IMR-90 (cell line): ENCODE measurements at regions not wholly inside any gene's neighbourhood (a gene's known extent, or its start where the extent isn't known, plus 50 kb on each side); places are given as distances from the start of the nearest gene placed in this dataset.
"Not testable (repeated sequence)": the region's sequence is repeated elsewhere in the genome, so short reads cannot be mapped to it uniquely, and the experiment has no call there.

ENCODE experiments used
- ATAC-seq: fragments of 200-7000 bp; cut with Tn5 transposase; 2 replicates; pipeline ENCODE4 v1.9.1; 2020; ENCODE audit warnings: low read depth, mild to moderate bottlenecking, moderate library complexity
- BruUV-seq: library from RNA; stranded (reverse); fragments of 400-500 nt; replicated peaks from 2 replicates; lab custom pipeline; 2021; lab: Mats Ljungman, UMichigan
- CTCF ChIA-PET: fragments of 300-600 bp; formaldehyde crosslinking; extraction: SDS; loops from one replicate; lab custom pipeline; 2021; ENCODE audit warnings: antibody characterized with exemption; lab: Yijun Ruan, JAX
- POLR2A ChIA-PET: fragments of 300-600 bp; sonication (Branson Sonifier 250); formaldehyde crosslinking; loops from one replicate; lab custom pipeline; 2022; ENCODE audit warnings: antibody characterized with exemption; ENCODE audit not compliant: unreplicated experiment; lab: Charles Lee
- DNase-seq: peaks from one replicate; pipeline ENCODE4 v3.0.0; 2013
- H2AFZ ChIP-seq: replicated peaks from 2 replicates; pipeline ENCODE3; 2013; ENCODE audit warnings: low read length, mild to moderate bottlenecking; ENCODE audit not compliant: poor library complexity
- H2AK5ac ChIP-seq: 2 replicates; pipeline ENCODE4 v1.6.1; 2013; ENCODE audit warnings: low read depth, low read length, inconsistent platforms
- H2AK9ac ChIP-seq: replicated peaks from 2 replicates; pipeline ENCODE3; 2013; ENCODE audit warnings: mild to moderate bottlenecking, low read depth, low read length, moderate library complexity; ENCODE audit not compliant: poor library complexity
- H2BK120ac ChIP-seq: 2 replicates; pipeline ENCODE4 v1.6.1; 2013; ENCODE audit warnings: low read depth, low read length, inconsistent platforms
- H2BK15ac ChIP-seq: 3 replicates; pipeline ENCODE4 v1.6.1; 2013; ENCODE audit warnings: low read depth, low read length, inconsistent platforms
- H2BK20ac ChIP-seq: 2 replicates; pipeline ENCODE4 v1.6.1; 2013; ENCODE audit warnings: low read depth, mild to moderate bottlenecking, inconsistent platforms, low read length, moderate library complexity
- H2BK5ac ChIP-seq: 2 replicates; pipeline ENCODE4 v1.6.1; 2013; ENCODE audit warnings: mild to moderate bottlenecking, low read depth, low read length, inconsistent platforms; ENCODE audit not compliant: poor library complexity, severe bottlenecking
- H3K14ac ChIP-seq: replicated peaks from 2 replicates; pipeline ENCODE4 v1.6.1; 2013; ENCODE audit warnings: low read depth, low read length, inconsistent platforms
- H3K18ac ChIP-seq: 2 replicates; pipeline ENCODE4 v1.6.1; 2013; ENCODE audit warnings: low read depth, low read length, control low read depth
- H3K23ac ChIP-seq: 2 replicates; pipeline ENCODE4 v1.6.1; 2013; ENCODE audit warnings: low read depth, low read length, inconsistent platforms
- H3K27ac ChIP-seq: 2 replicates; pipeline ENCODE4 v1.5.1; 2013; ENCODE audit warnings: mild to moderate bottlenecking, control low read depth, low read length; ENCODE audit not compliant: insufficient read depth
- H3K27me3 ChIP-seq: 2 replicates; pipeline ENCODE4 v1.6.1; 2013; ENCODE audit warnings: low read length; ENCODE audit not compliant: control insufficient read depth, insufficient read depth
- H3K36me3 ChIP-seq: 2 replicates; pipeline ENCODE4 v1.6.1; 2013; ENCODE audit warnings: low read length, mixed read lengths; ENCODE audit not compliant: control insufficient read depth, insufficient read depth
- H3K4ac ChIP-seq: 2 replicates; pipeline ENCODE4 v1.6.1; 2013; ENCODE audit warnings: low read depth, low read length, inconsistent platforms
- H3K4me1 ChIP-seq: 2 replicates; pipeline ENCODE4 v1.6.1; 2013; ENCODE audit warnings: low read length, mixed read lengths; ENCODE audit not compliant: control insufficient read depth, insufficient read depth
- H3K4me2 ChIP-seq: 2 replicates; pipeline ENCODE4 v1.6.1; 2013; ENCODE audit warnings: low read depth, mild to moderate bottlenecking, control low read depth, low read length, moderate library complexity
- H3K4me3 ChIP-seq: 2 replicates; pipeline ENCODE4 v1.5.1; 2013; ENCODE audit warnings: low read depth, mild to moderate bottlenecking, control low read depth, low read length, moderate library complexity; ENCODE audit not compliant: insufficient read depth
- H3K56ac ChIP-seq: 2 replicates; pipeline ENCODE4 v1.6.1; 2013; ENCODE audit warnings: low read length, inconsistent platforms; ENCODE audit not compliant: insufficient read depth; ENCODE audit errors: extremely low read depth
- H3K79me1 ChIP-seq, 2 experiments: 2 replicates each; pipeline ENCODE4 v1.6.1; 2013; ENCODE audit warnings: low read length in 2 of 2, inconsistent platforms in 1 of 2, low read depth in 1 of 2
- H3K9ac ChIP-seq: 2 replicates; pipeline ENCODE4 v1.6.1; 2013; ENCODE audit warnings: low read depth, low read length, control low read depth
- H3K9me1 ChIP-seq: 2 replicates; pipeline ENCODE4 v1.6.1; 2013; ENCODE audit warnings: low read length, inconsistent platforms; ENCODE audit not compliant: insufficient read depth
- H3K9me3 ChIP-seq: 2 replicates; pipeline ENCODE4 v1.6.1; 2013; ENCODE audit warnings: low read length; ENCODE audit not compliant: control insufficient read depth, insufficient read depth
- H4K20me1 ChIP-seq: 2 replicates; pipeline ENCODE4 v1.6.1; 2013; ENCODE audit warnings: low read length, inconsistent platforms; ENCODE audit not compliant: insufficient read depth
- H4K5ac ChIP-seq: 2 replicates; pipeline ENCODE4 v1.6.1; 2013; ENCODE audit warnings: mild to moderate bottlenecking, low read depth, low read length, control low read depth
- H4K8ac ChIP-seq, 2 experiments: 2 replicates each; pipeline ENCODE4 v1.6.1; 2013; ENCODE audit warnings: low read depth in 2 of 2, low read length in 2 of 2, control low read depth in 1 of 2, inconsistent platforms in 1 of 2
- H4K91ac ChIP-seq: 2 replicates; pipeline ENCODE4 v1.6.1; 2013; ENCODE audit warnings: low read depth, low read length, inconsistent platforms; ENCODE audit not compliant: insufficient read depth
- WGBS, 2 experiments: methylation state at CpG; one replicate each; pipeline versions ENCODE4 v1.1.5 to v1.1.7; 2013; ENCODE audit warnings: missing lambda C conversion rate in 2 of 2; ENCODE audit not compliant: insufficient read length in 1 of 2; ENCODE audit errors: extremely low coverage in 2 of 2; 5-methylcytosine and 5-hydroxymethylcytosine counted together
- dilution Hi-C: fragments of 300-500 bp; cut with HindIII; formaldehyde crosslinking; loops from one replicate; pipeline ENCODE4 v1.14.3; 2018; ENCODE audit warnings: low sequenced_read_pairs; ENCODE audit not compliant: unreplicated experiment
- in situ Hi-C: fragments of 300-500 bp; cut with MboI; formaldehyde crosslinking; loops from 3 replicates; pipeline ENCODE4 v1.14.3; 2019; ENCODE audit warnings: low sequenced_read_pairs, inconsistent platforms, mixed read lengths
- intact Hi-C: fragments of 100-400 bp; cut with micrococcal nuclease; formaldehyde crosslinking; loops from 2 replicates; pipeline ENCODE4 v1.10.0; 2022

DNA sequence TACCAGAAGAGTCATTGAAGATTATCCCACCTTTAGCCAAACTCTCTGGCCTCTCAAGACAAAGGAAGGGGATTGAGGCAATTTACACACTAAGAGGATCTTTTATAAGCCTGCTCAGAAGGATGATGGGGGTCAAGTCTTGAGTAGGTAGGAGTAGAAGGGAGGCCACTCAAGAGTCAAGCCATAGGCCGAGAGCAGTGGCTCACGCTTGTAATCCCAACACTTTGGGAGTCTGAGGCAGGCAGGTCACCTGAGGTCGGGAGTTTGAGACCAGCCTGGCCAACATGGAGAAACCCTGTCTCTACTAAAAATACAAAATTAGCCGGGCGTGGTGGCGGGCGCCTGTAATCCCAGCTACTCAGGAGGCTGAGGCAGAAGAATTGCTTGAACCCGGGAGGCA, 58.0 kb upstream of the SOX13 start:
- H3K56ac ChIP-seq, H3K27ac ChIP-seq, H2BK5ac ChIP-seq, H2AK5ac ChIP-seq, H3K36me3 ChIP-seq, H2BK120ac ChIP-seq, H3K14ac ChIP-seq, H4K20me1 ChIP-seq, H3K23ac ChIP-seq, ATAC-seq, H3K18ac ChIP-seq, H3K4me1 ChIP-seq, H3K4me2 ChIP-seq, H3K4ac ChIP-seq, dilution Hi-C loops, DNase-seq, H3K9ac ChIP-seq, H2AK9ac ChIP-seq, H2AFZ ChIP-seq, in situ Hi-C loops, H2BK15ac ChIP-seq, H3K79me1 ChIP-seq, H3K9me1 ChIP-seq, H2BK20ac ChIP-seq, H3K9me3 ChIP-seq, BruUV-seq, H4K91ac ChIP-seq, H3K4me3 ChIP-seq, POLR2A ChIA-PET, H4K5ac ChIP-seq, H4K8ac ChIP-seq: not testable (repeated sequence)
- H3K27me3 ChIP-seq: peaks cover 21% of the 10 kb centered on the region
- WGBS, 2 experiments: no CpG with 5 or more reads among the region's 8 CpGs
- CTCF ChIA-PET: interaction anchor here (0.7 kb wide), 1 partner anchor 148 kb away, joined by 3 read pairs; no protein-coding TSS in a partner anchor
- intact Hi-C loops: loop anchor here (5.0 kb wide), 1 partner anchor 33 kb away; no protein-coding TSS in a partner anchor
